ENCODE measurements at regions not wholly inside any gene's neighbourhood (a gene's known extent, or its start where the extent isn't known, plus 50 kb on each side); places are given as distances from the start of the nearest gene placed in this dataset.

DNA sequence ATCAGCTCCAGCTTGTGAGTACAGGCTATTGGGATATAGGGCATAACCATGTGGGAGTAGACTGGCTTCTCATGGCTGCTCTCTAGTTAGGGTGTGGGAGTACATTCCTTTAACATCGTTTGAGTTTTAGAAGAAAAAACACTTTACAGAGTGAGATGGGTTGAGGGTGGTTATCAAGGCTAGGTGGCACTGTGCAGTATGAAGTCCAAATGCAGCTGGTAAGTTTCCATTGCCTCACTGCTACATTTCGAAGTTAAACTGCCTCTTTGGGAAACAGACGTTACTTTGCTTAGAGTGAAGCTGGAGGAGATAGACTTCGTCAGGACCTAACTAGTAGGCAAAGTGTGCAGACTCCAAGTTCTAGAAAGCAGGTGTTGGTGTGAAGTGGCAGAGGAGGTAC is 192.4 kb downstream of the SQOR start:
- DNase-seq (ENCODE audit: low spot score, unreplicated experiment), result no peak
- no peak for TF ChIP-seq CTCF (IDR thresholded peaks at IDR 0.05; ENCODE audit: unreplicated experiment)
- Mint-ChIP-seq H3K27me3 (no peaks in the 10 kb centered on the region), H3K27ac (no peak overlapping the region), H3K9me3 (ENCODE audit: low read depth) (peaks cover 9% of the 10 kb centered on the region), H3K4me1 (ENCODE audit: low read depth) (peaks cover 10% of the 10 kb centered on the region), H3K36me3 (ENCODE audit: insufficient read depth) (peaks cover 4% of the 10 kb centered on the region), H3K4me3 (ENCODE audit: low read depth) (no peak overlapping the region)

- no peaks in the 10 kb centered on the region for H3K27me3 Mint-ChIP-seq
- peaks cover 9% of the 10 kb centered on the region for H3K9me3 Mint-ChIP-seq (ENCODE audit: low read depth)
- no peak overlapping the region for H3K27ac Mint-ChIP-seq
- H3K4me1 Mint-ChIP-seq (ENCODE audit: low read depth), result peaks cover 10% of the 10 kb centered on the region
- no peak for DNase-seq (ENCODE audit: low spot score, unreplicated experiment)
- peaks cover 4% of the 10 kb centered on the region for H3K36me3 Mint-ChIP-seq (ENCODE audit: insufficient read depth)
- TF ChIP-seq CTCF (IDR thresholded peaks at IDR 0.05; ENCODE audit: unreplicated experiment), result no peak
- H3K4me3 Mint-ChIP-seq (ENCODE audit: low read depth), result no peak overlapping the region
Observed at GRCh38 chr15:45827766-45828165, 192.9 kb downstream of the SQOR start.

DNA sequence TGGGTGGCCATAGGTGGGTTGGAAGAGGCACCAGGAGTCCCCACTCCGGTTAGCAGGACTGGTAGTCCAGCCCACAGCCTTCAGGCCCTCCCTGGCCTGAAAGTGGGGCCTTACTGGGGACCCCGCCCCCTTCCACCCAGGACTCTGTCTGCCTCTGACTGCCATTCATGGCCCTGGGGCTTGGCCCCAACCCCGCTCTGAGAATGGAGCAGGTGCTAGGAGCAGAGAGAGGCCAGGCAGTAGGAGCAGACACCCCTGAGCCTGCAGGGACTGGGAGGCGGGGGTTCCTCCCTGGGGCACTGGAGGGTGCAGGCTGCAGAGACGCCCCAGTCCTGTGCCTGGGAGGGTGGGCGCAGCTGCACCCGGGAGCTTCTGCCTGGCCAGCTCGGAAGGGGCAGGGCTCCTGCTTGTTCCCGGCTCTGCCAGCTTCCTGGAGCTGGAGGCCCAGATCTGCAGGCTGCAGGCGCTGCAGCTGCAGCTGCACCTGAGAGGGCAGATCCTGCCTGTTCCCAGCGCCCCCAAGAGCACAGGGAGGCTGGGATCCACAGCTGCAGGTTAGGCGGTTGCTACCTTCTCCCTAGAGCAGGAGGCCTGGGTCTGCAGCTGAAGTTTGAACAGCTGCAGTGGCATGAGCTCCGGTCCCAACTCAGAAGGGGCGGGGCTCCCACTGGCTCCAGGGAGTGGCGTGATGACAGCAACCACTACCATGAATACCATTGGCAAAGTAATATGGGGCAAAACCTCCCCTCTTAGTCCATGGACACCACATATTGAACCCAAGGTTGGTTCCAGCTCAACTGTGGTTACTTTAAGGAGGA is 194.7 kb downstream of the SQOR start:
- Mint-ChIP-seq H3K27me3 (no peaks in the 10 kb centered on the region), H3K9me3 (ENCODE audit: low read depth) (no peaks in the 10 kb centered on the region), H3K27ac (no peak overlapping the region), H3K4me1 (ENCODE audit: low read depth) (peaks cover 10% of the 10 kb centered on the region), H3K36me3 (ENCODE audit: insufficient read depth) (peaks cover 1% of the 10 kb centered on the region), H3K4me3 (ENCODE audit: low read depth) (no peak overlapping the region)
- no peak for DNase-seq (ENCODE audit: low spot score, unreplicated experiment)
- TF ChIP-seq CTCF (IDR thresholded peaks at IDR 0.05; ENCODE audit: unreplicated experiment), result no peak

- H3K9me3 Mint-ChIP-seq (ENCODE audit: low read depth), result no peaks in the 10 kb centered on the region
- no peak overlapping the region for H3K27ac Mint-ChIP-seq
- TF ChIP-seq CTCF (IDR thresholded peaks at IDR 0.05; ENCODE audit: unreplicated experiment), result no peak
Observed at GRCh38 chr15:45831787-45832186, 197.0 kb downstream of the SQOR start.

GRCh38 chr15:45834622-45835021 is 199.8 kb downstream of the SQOR start:
- Mint-ChIP-seq H3K27ac (no peak overlapping the region), H3K4me3 (ENCODE audit: low read depth) (no peak overlapping the region), H3K27me3 (no peaks in the 10 kb centered on the region), H3K36me3 (ENCODE audit: insufficient read depth) (peaks cover 1% of the 10 kb centered on the region), H3K9me3 (ENCODE audit: low read depth) (no peaks in the 10 kb centered on the region), H3K4me1 (ENCODE audit: low read depth) (peaks cover 10% of the 10 kb centered on the region)
- TF ChIP-seq CTCF (IDR thresholded peaks at IDR 0.05; ENCODE audit: unreplicated experiment), result no peak
- no peak for DNase-seq (ENCODE audit: low spot score, unreplicated experiment)

More at GRCh38 chr15:45831787-45832186, 197.0 kb downstream of the SQOR start:
- Mint-ChIP-seq H3K4me3 (ENCODE audit: low read depth) (no peak overlapping the region), H3K27me3 (no peaks in the 10 kb centered on the region), H3K4me1 (ENCODE audit: low read depth) (peaks cover 10% of the 10 kb centered on the region), H3K36me3 (ENCODE audit: insufficient read depth) (peaks cover 1% of the 10 kb centered on the region)
- no peak for DNase-seq (ENCODE audit: low spot score, unreplicated experiment)

Data from progenitor cell of endocrine pancreas (in vitro differentiated cells).